ENCODE measurements at regions not wholly inside any gene's neighbourhood (a gene's known extent, or its start where the extent isn't known, plus 50 kb on each side); places are given as distances from the start of the nearest gene placed in this dataset.

GRCh38 chr14:101498526-101498860 is 62.8 kb upstream of the DIO3 start:
- H4K20me1 ChIP-seq (ENCODE audit: insufficient read depth, low read length), result no peaks in the 10 kb centered on the region
- TF ChIP-seq EZH2 (IDR thresholded peaks at IDR 0.05; ENCODE audit: borderline replicate concordance, low read depth, low read length, severe bottlenecking), result no peak
- TF ChIP-seq, protein P1, sequence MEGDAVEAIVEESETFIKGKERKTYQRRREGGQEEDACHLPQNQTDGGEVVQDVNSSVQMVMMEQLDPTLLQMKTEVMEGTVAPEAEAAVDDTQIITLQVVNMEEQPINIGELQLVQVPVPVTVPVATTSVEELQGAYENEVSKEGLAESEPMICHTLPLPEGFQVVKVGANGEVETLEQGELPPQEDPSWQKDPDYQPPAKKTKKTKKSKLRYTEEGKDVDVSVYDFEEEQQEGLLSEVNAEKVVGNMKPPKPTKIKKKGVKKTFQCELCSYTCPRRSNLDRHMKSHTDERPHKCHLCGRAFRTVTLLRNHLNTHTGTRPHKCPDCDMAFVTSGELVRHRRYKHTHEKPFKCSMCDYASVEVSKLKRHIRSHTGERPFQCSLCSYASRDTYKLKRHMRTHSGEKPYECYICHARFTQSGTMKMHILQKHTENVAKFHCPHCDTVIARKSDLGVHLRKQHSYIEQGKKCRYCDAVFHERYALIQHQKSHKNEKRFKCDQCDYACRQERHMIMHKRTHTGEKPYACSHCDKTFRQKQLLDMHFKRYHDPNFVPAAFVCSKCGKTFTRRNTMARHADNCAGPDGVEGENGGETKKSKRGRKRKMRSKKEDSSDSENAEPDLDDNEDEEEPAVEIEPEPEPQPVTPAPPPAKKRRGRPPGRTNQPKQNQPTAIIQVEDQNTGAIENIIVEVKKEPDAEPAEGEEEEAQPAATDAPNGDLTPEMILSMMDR (IDR thresholded peaks at IDR 0.05; ENCODE audit: borderline replicate concordance, extremely low read depth, low read length, poor library complexity, severe bottlenecking), result no peak
- no peak overlapping the region for H3K4me3 ChIP-seq (ENCODE audit: low read depth in 1 of 2, low read length in 2 of 2)
- H3K9ac ChIP-seq (ENCODE audit: low read depth, low read length), result no peak overlapping the region
- H3K4me2 ChIP-seq (ENCODE audit: insufficient read depth, low read length), result no peak overlapping the region
- no peaks in the 10 kb centered on the region for H3K79me2 ChIP-seq (ENCODE audit: insufficient read depth, low read length)
- DNase-seq (no peak), ATAC-seq (ENCODE audit: insufficient read depth, low read depth) (no peak)
- H3K36me3 ChIP-seq (ENCODE audit: insufficient read depth, low read length), result no peaks in the 10 kb centered on the region
- H3K27ac ChIP-seq (ENCODE audit: low read length), result no peak overlapping the region
- H3K4me1 ChIP-seq (ENCODE audit: insufficient read depth, low read length), result no peaks in the 10 kb centered on the region
- peaks cover 16% of the 10 kb centered on the region for H3K27me3 ChIP-seq (ENCODE audit: insufficient read depth, low read length, poor library complexity)
- H2AFZ ChIP-seq (ENCODE audit: low read depth, low read length), result no peak overlapping the region
- no peaks in the 10 kb centered on the region for H3K9me3 ChIP-seq (ENCODE audit: insufficient read depth, low read length, severe bottlenecking)

- H4K20me1 ChIP-seq (ENCODE audit: insufficient read depth, low read length), result no peaks in the 10 kb centered on the region
- DNase-seq (no peak), ATAC-seq (ENCODE audit: insufficient read depth, low read depth) (no peak)
- no peaks in the 10 kb centered on the region for H3K4me1 ChIP-seq (ENCODE audit: insufficient read depth, low read length)
- no peaks in the 10 kb centered on the region for H3K79me2 ChIP-seq (ENCODE audit: insufficient read depth, low read length)
- no peak overlapping the region for H3K4me2 ChIP-seq (ENCODE audit: insufficient read depth, low read length)
- no peak overlapping the region for H3K9ac ChIP-seq (ENCODE audit: low read depth, low read length)
- no peak overlapping the region for H3K4me3 ChIP-seq (ENCODE audit: low read depth in 1 of 2, low read length in 2 of 2)
- H3K27ac ChIP-seq (ENCODE audit: low read length), result no peak overlapping the region
- no peaks in the 10 kb centered on the region for H3K36me3 ChIP-seq (ENCODE audit: insufficient read depth, low read length)
- H3K9me3 ChIP-seq (ENCODE audit: insufficient read depth, low read length, severe bottlenecking), result no peaks in the 10 kb centered on the region
- no peak for TF ChIP-seq EZH2 (IDR thresholded peaks at IDR 0.05; ENCODE audit: borderline replicate concordance, low read depth, low read length, severe bottlenecking)
- H3K27me3 ChIP-seq (ENCODE audit: insufficient read depth, low read length, poor library complexity), result peaks cover 16% of the 10 kb centered on the region
- no peak overlapping the region for H2AFZ ChIP-seq (ENCODE audit: low read depth, low read length)
Observed at GRCh38 chr14:101499080-101499479, 62.2 kb upstream of the DIO3 start.

DNA sequence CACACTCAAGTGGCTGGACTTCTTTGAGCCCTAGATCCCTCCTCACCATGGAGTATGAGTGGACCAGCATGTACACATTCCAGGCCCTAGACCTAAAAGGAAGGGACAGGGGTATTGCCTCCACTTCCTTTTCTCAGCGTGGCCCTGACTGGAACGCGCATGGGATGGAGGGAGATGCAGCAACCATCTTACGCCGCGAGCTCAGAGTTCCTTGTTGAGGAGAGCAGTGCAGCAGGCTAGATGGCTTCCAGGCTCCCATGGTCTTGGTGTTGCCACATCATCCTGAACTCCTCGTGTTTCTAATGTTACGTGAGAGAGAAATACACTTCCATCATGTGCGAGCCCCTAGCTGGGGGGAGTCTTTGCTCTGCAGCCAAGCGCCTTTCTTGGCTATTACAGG is 61.8 kb upstream of the DIO3 start:
- no peak overlapping the region for H3K4me3 ChIP-seq (ENCODE audit: low read depth in 1 of 2, low read length in 2 of 2)
- no peak for TF ChIP-seq EZH2 (IDR thresholded peaks at IDR 0.05; ENCODE audit: borderline replicate concordance, low read depth, low read length, severe bottlenecking)
- TF ChIP-seq, protein P1 (IDR thresholded peaks at IDR 0.05; ENCODE audit: borderline replicate concordance, extremely low read depth, low read length, poor library complexity, severe bottlenecking), result no peak

DNA sequence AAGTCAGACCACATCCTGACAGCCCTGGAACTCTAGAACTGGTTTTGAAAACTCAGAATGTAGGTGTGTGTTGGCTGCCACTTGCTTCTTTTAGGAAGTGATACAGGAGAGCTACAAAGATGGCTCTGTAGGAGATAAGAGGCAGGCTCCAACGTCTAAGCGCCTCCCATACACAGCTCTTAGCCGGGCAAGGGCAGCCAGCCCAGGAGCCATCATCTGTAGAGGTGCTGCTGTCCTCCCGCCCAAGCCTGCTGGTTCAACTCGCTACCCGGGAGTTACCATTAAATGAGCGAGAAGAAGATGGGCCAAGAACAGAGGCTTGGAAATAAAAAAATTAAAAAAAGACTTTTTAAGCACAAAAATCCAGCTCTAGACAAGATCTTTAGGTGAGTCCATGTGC is 61.2 kb upstream of the DIO3 start:
- ATAC-seq (ENCODE audit: insufficient read depth, low read depth) (no peak), DNase-seq (no peak)
- TF ChIP-seq, protein P1 (IDR thresholded peaks at IDR 0.05; ENCODE audit: borderline replicate concordance, extremely low read depth, low read length, poor library complexity, severe bottlenecking), result no peak
- no peak for TF ChIP-seq EZH2 (IDR thresholded peaks at IDR 0.05; ENCODE audit: borderline replicate concordance, low read depth, low read length, severe bottlenecking)
- H3K9me3 ChIP-seq (ENCODE audit: insufficient read depth, low read length, severe bottlenecking), result no peaks in the 10 kb centered on the region
- H3K9ac ChIP-seq (ENCODE audit: low read depth, low read length), result no peak overlapping the region
- no peaks in the 10 kb centered on the region for H3K4me1 ChIP-seq (ENCODE audit: insufficient read depth, low read length)
- H2AFZ ChIP-seq (ENCODE audit: low read depth, low read length), result no peak overlapping the region
- no peaks in the 10 kb centered on the region for H3K36me3 ChIP-seq (ENCODE audit: insufficient read depth, low read length)
- H4K20me1 ChIP-seq (ENCODE audit: insufficient read depth, low read length), result no peaks in the 10 kb centered on the region
- H3K4me2 ChIP-seq (ENCODE audit: insufficient read depth, low read length), result no peak overlapping the region
- H3K79me2 ChIP-seq (ENCODE audit: insufficient read depth, low read length), result no peaks in the 10 kb centered on the region
- H3K27me3 ChIP-seq (ENCODE audit: insufficient read depth, low read length, poor library complexity), result peaks cover 16% of the 10 kb centered on the region
- H3K4me3 ChIP-seq (ENCODE audit: low read depth in 1 of 2, low read length in 2 of 2), result no peak overlapping the region
- H3K27ac ChIP-seq (ENCODE audit: low read length), result no peak overlapping the region

More for the DNA sequence above, 61.8 kb upstream of the DIO3 start:
- ATAC-seq (ENCODE audit: insufficient read depth, low read depth) (no peak), DNase-seq (no peak)
- Histone ChIP-seq H3K27me3 (ENCODE audit: insufficient read depth, low read length, poor library complexity) (peaks cover 16% of the 10 kb centered on the region), H3K79me2 (ENCODE audit: insufficient read depth, low read length) (no peaks in the 10 kb centered on the region), H3K4me2 (ENCODE audit: insufficient read depth, low read length) (no peak overlapping the region), H3K4me1 (ENCODE audit: insufficient read depth, low read length) (no peaks in the 10 kb centered on the region), H3K36me3 (ENCODE audit: insufficient read depth, low read length) (no peaks in the 10 kb centered on the region), H3K9me3 (ENCODE audit: insufficient read depth, low read length, severe bottlenecking) (no peaks in the 10 kb centered on the region), H2AFZ (ENCODE audit: low read depth, low read length) (no peak overlapping the region), H4K20me1 (ENCODE audit: insufficient read depth, low read length) (no peaks in the 10 kb centered on the region), H3K27ac (ENCODE audit: low read length) (no peak overlapping the region), H3K9ac (ENCODE audit: low read depth, low read length) (no peak overlapping the region)
